HG02981 (cell line): ENCODE measurements at regions not wholly inside any gene's neighbourhood (a gene's known extent, or its start where the extent isn't known, plus 50 kb on each side); places are given as distances from the start of the nearest gene placed in this dataset.

Source experiments
- ATAC-seq: cut with Tn5 transposase; IDR thresholded peaks from one replicate; pipeline ENCODE4 v1.9.1; 2021; ENCODE audit warnings: mild to moderate bottlenecking, moderate library complexity; ENCODE audit not compliant: unreplicated experiment

DNA sequence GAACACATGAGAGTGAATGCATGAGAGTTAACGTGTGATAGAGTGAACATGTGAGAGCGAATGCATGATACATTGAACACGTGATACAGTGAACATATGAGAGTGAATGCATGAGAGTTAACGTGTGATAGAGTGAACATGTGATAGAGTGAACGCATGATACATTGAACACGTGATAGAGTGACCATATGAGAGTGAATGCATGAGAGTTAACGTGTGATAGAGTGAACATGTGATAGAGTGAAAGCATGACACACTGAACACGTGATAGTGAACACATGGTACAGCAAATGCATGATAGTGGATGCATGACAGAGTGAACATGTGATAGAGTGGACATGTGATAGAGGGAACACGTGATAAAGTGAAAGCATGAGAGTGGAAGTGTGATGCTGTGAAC lies 517.9 kb downstream of the EIPR1 start:
- no peak for ATAC-seq

- no peak for ATAC-seq
Observed at GRCh38 chr2:2859164-2859563, 518.5 kb downstream of the EIPR1 start.

DNA sequence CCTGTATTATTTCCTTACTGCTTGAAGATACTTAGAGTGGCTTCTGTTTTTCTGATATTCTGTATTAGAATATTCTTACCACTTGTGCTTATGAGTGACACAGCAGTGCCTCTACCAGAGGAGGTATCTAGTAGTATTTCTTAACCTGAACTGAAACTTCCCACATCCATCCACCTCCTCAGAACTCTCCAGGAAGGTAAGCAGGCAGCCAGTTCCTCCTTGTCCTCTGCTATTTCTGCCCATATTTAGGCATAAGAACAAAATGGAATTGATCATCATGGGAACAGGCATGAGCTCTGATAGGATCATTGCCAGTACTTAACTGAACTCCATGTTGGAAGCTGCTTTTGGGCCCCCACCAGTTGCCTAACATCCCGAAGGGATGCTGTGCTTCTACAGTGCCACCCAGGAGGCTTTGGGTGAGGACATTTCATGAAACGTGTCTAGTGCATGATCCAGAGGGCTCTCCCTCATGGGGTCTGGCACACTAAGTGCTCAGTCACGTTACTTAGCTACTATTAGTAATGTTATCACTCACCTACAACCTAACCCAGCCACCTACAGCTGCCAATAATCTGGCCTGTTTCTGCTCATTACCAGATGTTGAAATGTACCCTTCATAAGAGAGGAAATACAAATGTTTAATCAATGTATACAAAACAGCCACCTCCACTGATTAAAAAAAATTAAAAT lies 520.7 kb downstream of the EIPR1 start:
- no peak for ATAC-seq

GRCh38 chr2:2855297-2855696 lies 522.3 kb downstream of the EIPR1 start:
- ATAC-seq = no peak

DNA sequence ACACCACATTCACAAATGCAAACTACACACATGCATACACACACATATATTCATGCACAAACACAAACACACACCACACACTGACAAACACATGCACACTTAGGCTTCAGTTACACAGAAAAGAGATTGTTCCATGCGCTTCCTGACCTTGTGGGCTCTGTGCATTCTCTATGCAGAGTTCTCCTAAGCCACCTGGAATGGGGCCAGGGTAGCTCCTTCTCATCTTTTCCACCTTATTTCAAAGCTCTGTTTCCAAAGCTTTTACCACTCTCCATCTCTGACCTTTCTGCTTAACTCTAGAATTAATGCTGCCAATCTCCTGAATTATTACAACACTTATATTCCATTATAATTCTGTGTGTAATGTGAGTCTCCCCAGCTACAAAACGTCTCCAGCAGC lies 522.3 kb upstream of the MYT1L start:
- ATAC-seq = no peak

DNA sequence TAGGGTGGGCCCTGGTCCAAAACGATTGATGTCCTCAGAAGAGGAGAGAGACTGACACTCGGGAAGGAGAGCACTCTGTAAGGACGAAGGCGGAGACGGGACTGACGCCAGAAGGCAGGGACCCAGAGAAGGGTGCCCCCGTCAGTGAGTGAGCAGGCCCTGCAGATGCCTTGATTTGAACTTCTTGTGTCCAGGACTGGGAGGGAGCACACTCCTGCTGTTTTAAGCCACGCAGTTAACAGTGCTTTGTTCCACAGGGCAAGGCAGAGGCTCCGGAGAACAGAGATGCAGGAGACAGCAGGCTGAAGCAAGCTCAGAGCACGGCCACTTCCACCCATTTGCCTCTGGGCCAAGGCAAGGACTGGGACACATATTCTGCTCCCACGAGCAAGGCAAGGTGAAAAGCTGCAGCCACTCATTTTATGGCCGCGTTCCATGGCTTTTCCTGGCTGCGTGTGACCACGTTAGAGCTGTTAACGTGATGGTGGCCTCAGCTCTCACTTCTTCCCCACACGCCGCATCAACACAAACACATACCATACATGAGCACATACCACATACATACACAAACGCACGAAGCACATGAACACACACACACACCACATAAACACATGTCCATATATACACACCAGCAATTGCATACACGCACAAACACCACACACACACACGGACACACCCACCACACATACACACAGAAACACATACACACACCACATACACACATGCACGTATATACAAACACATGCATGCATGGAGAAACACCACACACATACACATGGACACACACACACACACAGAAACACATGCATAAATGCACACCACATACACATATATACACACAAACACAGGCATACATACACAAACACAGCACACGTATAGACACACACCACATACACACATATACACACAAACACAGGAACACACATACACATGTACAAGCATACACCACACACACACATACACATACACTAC lies 521.0 kb upstream of the MYT1L start:
- no peak for ATAC-seq

DNA sequence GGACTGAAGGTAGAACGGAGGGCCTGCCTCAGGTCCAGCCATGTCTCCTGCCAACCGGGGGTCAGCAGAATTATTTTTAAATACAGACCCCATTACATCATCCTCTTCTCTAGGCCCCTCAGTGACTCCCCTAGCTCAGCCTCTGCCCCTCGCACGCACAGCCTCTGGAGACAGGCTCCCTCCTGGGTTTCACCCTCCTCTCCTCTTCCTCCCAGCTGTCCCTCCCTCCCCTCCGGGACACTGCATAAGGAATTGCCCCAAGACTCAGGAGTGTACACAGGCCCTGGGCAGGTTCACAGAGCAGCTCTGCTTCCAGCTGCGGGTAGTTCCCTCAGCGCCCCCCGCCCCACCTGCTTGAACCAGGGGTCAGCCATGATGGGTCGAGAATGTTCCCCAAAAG lies 520.2 kb upstream of the MYT1L start:
- no peak for ATAC-seq

GRCh38 chr2:2850859-2851258 lies 519.8 kb upstream of the MYT1L start:
- no peak for ATAC-seq

- no peak for ATAC-seq
Observed at GRCh38 chr2:2850218-2850755, 519.2 kb upstream of the MYT1L start.

- ATAC-seq = no peak
Observed at GRCh38 chr2:2849464-2850217, 518.6 kb upstream of the MYT1L start.

DNA sequence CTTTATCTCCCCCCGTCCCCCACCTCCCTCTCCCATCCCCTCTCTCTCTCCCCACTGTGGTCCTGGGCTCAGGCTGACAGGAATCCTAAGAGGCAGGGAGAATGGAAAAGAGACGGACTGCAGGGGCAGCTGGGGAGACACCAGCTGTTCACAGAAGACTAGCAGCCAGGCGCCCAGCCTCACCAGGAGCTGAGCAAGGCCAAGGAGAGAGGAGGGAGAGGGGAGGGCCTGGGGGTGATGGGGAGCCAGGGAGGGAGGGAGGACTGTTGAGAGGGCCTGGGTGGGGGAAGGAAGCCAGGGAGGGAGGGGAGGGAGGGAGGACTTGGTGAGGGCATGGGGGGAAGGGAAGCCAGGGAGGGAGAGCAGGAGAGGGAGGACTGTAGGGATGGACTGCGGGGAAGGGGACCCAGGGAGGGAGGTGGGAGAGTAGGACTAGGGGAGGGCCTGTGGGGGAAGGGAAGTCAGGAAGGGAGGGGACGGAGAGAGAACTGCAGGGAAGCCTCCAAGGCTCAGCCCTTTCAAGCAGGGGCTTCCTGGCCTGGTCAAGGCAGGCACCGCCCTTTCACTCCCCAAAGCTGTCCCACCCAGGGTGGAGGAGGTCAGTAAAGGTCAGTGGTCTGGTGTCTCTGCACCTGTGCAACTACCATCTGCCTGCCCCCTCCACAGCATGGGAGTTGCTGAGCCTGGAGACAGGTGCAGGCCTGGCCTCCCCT lies 517.7 kb upstream of the MYT1L start:
- ATAC-seq = no peak

DNA sequence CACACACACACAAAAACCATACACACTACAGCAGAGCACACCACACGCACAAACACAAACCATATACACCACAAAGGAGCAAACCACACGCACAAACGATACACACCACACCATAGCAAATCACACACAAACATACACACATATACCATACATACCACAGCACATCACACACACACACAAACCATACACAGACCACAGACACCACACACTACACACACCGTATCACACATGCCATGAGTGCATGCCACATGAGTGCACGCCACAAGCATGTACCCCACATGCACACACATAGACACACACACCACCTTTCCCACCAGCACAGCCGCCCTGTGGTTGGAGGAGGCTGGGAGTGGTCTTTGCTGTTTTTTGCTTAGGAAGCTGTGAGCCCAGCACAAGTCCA lies 517.1 kb upstream of the MYT1L start:
- no peak for ATAC-seq

DNA sequence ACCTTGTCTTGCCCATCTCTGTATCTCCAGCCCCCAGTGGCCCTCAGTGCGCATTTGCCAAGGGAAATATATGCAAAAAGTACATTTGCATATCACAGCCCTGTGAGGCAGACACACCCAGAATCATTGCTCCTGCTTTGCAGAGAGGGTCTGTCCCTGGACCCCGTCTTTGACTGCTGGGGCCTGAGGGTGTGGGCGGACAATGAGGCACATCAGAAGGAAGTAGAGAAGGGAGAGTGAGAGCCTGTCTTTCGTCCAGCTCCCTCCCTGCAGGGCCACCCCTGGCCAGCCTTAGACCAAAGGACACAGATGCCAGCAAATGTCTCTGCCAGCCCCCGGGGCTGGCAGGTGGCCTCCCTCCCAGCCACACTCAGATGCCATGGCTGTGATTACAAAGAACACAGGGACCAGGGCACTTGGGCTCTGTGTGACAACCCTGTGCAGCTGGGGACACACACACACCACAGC lies 516.2 kb upstream of the MYT1L start:
- ATAC-seq = no peak

DNA sequence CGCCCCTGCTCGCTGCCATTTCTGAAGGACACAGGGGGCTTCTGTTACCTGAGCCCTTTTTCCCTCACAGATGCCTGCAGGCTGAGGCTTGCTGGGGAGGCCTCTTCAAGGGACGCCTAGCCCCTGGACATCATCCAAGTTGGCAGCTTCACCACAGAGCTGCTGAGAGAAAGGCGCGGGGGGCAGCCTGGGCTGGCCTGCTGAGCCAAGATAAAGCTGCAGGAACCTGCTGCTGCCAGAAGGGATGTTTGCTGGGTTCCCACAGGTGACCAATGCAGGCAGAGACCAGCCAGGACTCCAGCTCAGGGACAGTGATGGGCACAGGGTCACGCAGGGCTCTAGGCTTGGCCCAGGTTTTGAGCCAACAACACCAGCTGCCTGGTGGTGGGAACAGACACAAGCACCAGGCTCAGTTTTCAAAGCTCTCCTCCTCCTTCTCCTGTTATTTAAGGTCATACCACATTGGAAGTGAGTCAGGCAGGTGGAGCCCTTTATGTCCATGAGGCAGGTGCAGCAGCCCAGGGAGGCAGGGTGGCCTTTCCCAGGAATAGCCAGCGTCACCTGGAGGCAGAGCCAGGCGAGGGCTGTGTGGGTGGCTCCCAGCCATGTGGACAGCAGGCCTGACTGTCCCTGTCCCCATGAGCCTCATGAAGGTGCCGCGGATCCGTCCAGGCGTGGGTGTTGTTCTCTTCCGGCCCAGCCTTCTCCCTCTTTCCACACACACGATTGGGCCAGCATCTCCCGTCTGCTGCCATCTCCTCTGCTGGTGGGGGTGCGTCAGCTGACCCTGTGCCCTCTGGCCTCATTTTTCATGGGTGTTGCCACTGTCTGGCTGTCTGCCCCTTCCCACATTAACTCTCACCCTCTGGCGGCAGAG lies 515.5 kb upstream of the MYT1L start:
- ATAC-seq = no peak

- no peak for ATAC-seq
Observed at GRCh38 chr2:2845806-2846315, 514.8 kb upstream of the MYT1L start.

DNA sequence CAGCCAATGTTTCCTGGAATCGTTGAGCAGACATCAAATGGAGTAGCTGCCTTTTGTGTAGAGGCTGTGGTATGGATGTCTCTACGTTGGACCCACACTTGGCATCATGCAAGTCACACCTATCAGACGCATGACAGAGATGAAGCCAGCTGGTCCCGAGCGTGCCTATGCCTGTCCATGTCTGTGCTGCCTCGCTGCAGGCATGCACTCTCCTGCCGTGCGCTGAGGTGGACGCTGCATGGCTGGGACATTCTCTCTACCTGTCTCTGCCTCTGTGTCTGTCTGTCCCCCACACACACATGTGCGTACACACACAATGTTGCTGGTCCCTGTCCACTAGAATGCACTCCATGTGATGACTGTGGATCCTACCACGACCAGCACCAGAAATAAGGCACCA lies 514.2 kb upstream of the MYT1L start:
- ATAC-seq = no peak

- no peak for ATAC-seq
Observed at GRCh38 chr2:2843969-2844548, 513.0 kb upstream of the MYT1L start.

DNA sequence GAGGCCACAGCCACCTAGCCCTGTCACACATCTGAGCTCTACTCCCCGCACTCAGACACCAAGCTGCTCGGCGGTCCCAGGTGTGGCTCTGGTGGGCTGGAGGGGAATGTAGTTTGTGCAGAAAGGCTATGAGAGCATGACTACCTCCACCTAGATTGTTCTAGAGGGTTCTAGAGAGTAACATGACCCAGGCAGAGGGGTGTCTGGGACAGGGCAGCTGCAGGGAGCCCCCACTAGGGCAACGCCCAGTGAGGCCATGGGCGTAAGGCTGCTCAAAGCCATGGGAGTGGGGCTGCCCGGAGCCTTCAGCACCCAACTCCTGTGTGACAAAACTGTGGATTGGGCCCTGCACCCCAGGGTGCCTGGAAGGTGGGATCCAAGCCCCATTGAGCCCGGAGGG lies 511.4 kb upstream of the MYT1L start:
- ATAC-seq = no peak
